AG04450 (cell line): ENCODE measurements at regions not wholly inside any gene's neighbourhood (a gene's known extent, or its start where the extent isn't known, plus 50 kb on each side); places are given as distances from the start of the nearest gene placed in this dataset.
A peak's percentile ranks its signal among the peaks of the same experiment; 100 is the strongest.

Experiments
- CTCF ChIA-PET: fragments of 300-600, 350-600 bp; formaldehyde crosslinking; extraction: SDS; loops from one replicate; lab custom pipeline; 2022; ENCODE audit warnings: antibody characterized with exemption, inconsistent platforms; lab: Charles Lee
- POLR2A ChIA-PET: fragments of 350-600 bp; formaldehyde crosslinking; extraction: SDS; loops from one replicate; lab custom pipeline; 2021; ENCODE audit warnings: antibody characterized with exemption, inconsistent platforms; lab: Yijun Ruan, JAX
- DNase-seq: peaks from one replicate; pipeline ENCODE4 v3.0.0-alpha.2; 2011; ENCODE audit warnings: low read depth, low spot score
- H3K27ac ChIP-seq: one replicate; pipeline ENCODE4 v1.5.1; 2012; ENCODE audit warnings: low read depth, low read length, control low read depth
- H3K27me3 ChIP-seq: one replicate; pipeline ENCODE4 v1.6.0; 2012; ENCODE audit warnings: low read length; ENCODE audit not compliant: control insufficient read depth, insufficient read depth
- H3K4me3 ChIP-seq: 2 replicates; pipeline ENCODE4 v1.5.1; 2011; ENCODE audit warnings: mild to moderate bottlenecking, low read depth, low read length, control low read depth
- H3K9me3 ChIP-seq: 2 replicates; pipeline ENCODE4 v1.5.1; 2012; ENCODE audit warnings: low read length; ENCODE audit not compliant: control insufficient read depth, insufficient read depth
- CTCF ChIP-seq: IDR thresholded peaks from 2 replicates; pipeline ENCODE4 v1.5.1; 2011; ENCODE audit warnings: low read depth, low read length, control low read depth, inconsistent platforms

- Histone ChIP-seq H3K9me3 (no peaks in the 10 kb centered on the region), H3K4me3 (no peak overlapping the region), H3K27ac (no peak overlapping the region), H3K27me3 (peaks cover 17% of the 10 kb centered on the region)
- TF ChIP-seq CTCF, result no peak
- ChIA-PET POLR2A (no interaction called here), CTCF (interaction anchor here (1.2 to 2.0 kb wide), 2 partner anchors 43 to 145 kb away, joined by 3 to 7 read pairs; no protein-coding TSS in a partner anchor)
- DNase-seq, result no peak
Observed at GRCh38 chr1:212520299-212520698, 87.6 kb downstream of the NENF start.

DNA sequence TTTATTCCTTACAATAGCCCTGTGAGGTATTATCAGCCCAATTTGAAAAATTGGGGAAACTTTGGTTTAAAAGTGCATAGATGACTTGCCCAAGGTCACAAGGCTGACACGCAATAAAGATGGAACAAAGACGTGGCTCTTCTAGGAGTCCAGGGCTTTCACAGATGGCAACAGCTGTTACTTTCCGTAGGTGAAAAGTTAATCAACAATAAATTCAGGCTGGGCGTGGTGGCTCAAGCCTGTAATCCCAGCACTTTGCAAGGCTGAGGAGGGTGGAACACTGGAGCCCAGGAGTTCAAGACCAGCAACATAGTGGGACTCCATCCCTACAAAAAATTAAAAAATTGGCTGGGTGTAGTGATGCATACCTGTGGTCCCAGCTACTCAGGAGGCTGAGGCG, 87.8 kb upstream of the ATF3 start:
- H3K27ac ChIP-seq, result no peak overlapping the region
- ChIA-PET POLR2A (no interaction called here), CTCF (interaction anchor here (2.0 kb wide), 1 partner anchor 44 kb away, joined by 7 read pairs; no protein-coding TSS in a partner anchor)
- peaks cover 15% of the 10 kb centered on the region for H3K27me3 ChIP-seq
- no peak for DNase-seq
- TF ChIP-seq CTCF, result no peak
- H3K4me3 ChIP-seq, result no peak overlapping the region
- H3K9me3 ChIP-seq, result no peaks in the 10 kb centered on the region

DNA sequence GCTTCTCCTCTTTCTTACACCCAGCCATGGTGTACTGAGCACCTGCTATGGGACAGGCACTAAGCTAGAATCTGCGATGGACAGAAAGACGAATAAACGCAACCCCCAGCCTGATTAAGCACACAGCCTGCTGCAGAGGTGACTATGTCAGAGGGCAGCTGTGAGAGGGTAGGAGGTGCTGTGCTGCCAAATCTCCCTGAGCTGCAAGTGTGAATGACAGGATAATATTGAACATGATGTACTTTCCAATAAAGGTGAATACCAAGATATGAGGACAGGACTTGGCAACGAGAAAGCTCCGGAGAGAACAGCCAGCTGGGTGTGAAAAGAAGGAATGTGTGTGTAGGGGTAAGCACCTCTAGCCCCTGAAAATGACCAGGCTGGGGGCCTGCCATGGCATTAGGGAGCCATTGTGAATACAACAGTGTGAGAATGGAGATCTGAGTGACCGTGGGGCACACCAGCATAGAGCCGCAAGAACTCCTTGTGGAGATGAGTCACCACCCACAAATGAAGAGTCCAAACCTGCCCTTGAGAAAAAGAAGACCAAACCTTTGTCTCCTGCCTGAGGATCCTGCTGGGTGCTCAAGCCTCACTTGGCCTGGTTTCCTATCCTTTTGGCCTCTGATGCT, 83.0 kb upstream of the ATF3 start:
- H3K27ac ChIP-seq, result peak overlapping the region; percentile 2
- H3K4me3 ChIP-seq, result no peak overlapping the region
- ChIA-PET CTCF (no interaction called here), POLR2A (no interaction called here)
- no peak for DNase-seq
- H3K27me3 ChIP-seq, result peaks cover 19% of the 10 kb centered on the region
- no peaks in the 10 kb centered on the region for H3K9me3 ChIP-seq
- no peak for TF ChIP-seq CTCF

DNA sequence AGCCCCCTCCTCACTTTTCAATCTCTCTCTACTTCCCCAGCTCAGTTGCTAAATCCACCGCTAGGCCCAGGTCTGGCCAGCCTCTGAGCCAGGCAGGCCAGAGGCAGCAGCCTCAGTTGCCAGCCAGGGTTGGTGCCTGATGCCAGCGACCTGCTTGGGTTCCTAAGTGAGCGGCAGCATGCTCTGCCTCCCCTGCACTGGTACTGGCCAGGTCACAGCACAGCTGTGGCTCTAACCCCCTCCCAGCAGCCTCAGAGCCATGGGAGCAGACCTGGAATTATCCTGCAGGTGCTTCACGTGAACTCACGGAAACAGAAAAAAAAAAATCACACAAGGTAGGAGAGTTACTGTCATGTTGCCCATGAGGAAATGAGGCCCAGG, 82.5 kb upstream of the ATF3 start:
- TF ChIP-seq CTCF, result no peak
- H3K27ac ChIP-seq, result no peak overlapping the region
- CTCF ChIA-PET, result no interaction called here
- no peak for DNase-seq
- peaks cover 22% of the 10 kb centered on the region for H3K27me3 ChIP-seq
- POLR2A ChIA-PET, result no interaction called here
- H3K4me3 ChIP-seq, result no peak overlapping the region
- H3K9me3 ChIP-seq, result no peaks in the 10 kb centered on the region

DNA sequence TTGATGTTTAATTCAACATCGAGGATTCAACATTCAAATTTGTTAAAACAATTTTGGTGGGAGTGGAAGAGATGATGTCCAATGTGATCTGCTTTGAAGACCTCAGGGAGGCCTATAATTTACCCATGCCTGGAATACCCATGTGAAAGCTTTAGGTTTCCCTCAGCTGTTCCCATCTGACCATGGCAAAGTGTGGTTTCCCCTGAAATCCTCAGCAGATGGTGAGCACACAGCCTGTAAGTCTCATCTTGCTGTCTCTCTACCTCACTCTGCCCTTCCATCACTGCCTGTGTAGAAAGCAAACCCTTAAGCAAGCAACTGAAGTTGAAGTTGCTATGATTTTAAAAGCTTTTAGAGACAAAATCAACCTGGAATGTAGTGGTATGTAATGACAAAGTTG, 80.1 kb upstream of the ATF3 start:
- Histone ChIP-seq H3K27me3 (peaks cover 38% of the 10 kb centered on the region), H3K27ac (no peak overlapping the region), H3K9me3 (no peaks in the 10 kb centered on the region), H3K4me3 (no peak overlapping the region)
- POLR2A ChIA-PET, result interaction anchor here (0.7 to 1.0 kb wide), 2 partner anchors 26 to 80 kb away, joined by 3 read pairs; partner anchors contain the start of gene ATF3
- DNase-seq, result no peak
- CTCF ChIA-PET, result interaction anchor here (0.7 to 1.1 kb wide), 3 partner anchors 9 to 221 kb away, joined by 3 to 4 read pairs (median 3); no protein-coding TSS in a partner anchor
- no peak for TF ChIP-seq CTCF
